ENCODE measurements at regions not wholly inside any gene's neighbourhood (a gene's known extent, or its start where the extent isn't known, plus 50 kb on each side); places are given as distances from the start of the nearest gene placed in this dataset.

GRCh38 chr11:121927097-121927785 is 188.8 kb downstream of the BLID start:
- TF ChIP-seq CTCF (IDR thresholded peaks at IDR 0.05) (no peak), POLR2A (IDR thresholded peaks at IDR 0.05) (no peak)

Data from thyroid gland (tissue), 4 donors.